Osteoblast (primary cell): ENCODE measurements at regions not wholly inside any gene's neighbourhood (a gene's known extent, or its start where the extent isn't known, plus 50 kb on each side); places are given as distances from the start of the nearest gene placed in this dataset.
"Not testable (repeated sequence)": the region's sequence is repeated elsewhere in the genome, so short reads cannot be mapped to it uniquely, and the experiment has no call there.

Source experiments
- DNase-seq: peaks from one replicate; pipeline ENCODE4 v3.0.0; 2011; ENCODE audit warnings: low spot score, mixed read lengths; ENCODE audit not compliant: insufficient read length; ENCODE audit errors: missing footprints
- H2AFZ ChIP-seq: 2 replicates; pipeline ENCODE4 v1.6.0; 2011; ENCODE audit warnings: mild to moderate bottlenecking, low read length
- H3K27ac ChIP-seq: 2 replicates; pipeline ENCODE4 v1.5.1; 2011; ENCODE audit warnings: mild to moderate bottlenecking, low read depth, low read length, moderate library complexity
- H3K27me3 ChIP-seq: 2 replicates; pipeline ENCODE4 v1.6.0; 2012; ENCODE audit warnings: mild to moderate bottlenecking, control low read depth, inconsistent platforms, low read length, moderate library complexity; ENCODE audit not compliant: insufficient read depth
- H3K36me3 ChIP-seq: 2 replicates; pipeline ENCODE4 v1.5.1; 2011; ENCODE audit warnings: mild to moderate bottlenecking, low read length, control low read depth, moderate library complexity; ENCODE audit not compliant: insufficient read depth
- H3K4me1 ChIP-seq: 2 replicates; pipeline ENCODE4 v1.5.1; 2011; ENCODE audit warnings: mild to moderate bottlenecking, low read length, control low read depth, moderate library complexity; ENCODE audit not compliant: insufficient read depth
- H3K4me2 ChIP-seq: 2 replicates; pipeline ENCODE4 v1.6.0; 2011; ENCODE audit warnings: mild to moderate bottlenecking, low read length; ENCODE audit not compliant: insufficient read depth
- H3K4me3 ChIP-seq: fragments of 200-600 bp; sonication (generic); 3 replicates; pipeline ENCODE4 v1.5.1; 2012; ENCODE audit warnings: mild to moderate bottlenecking, low read length, inconsistent platforms; ENCODE audit not compliant: insufficient read depth
- H3K79me2 ChIP-seq: 2 replicates; pipeline ENCODE4 v1.6.0; 2012; ENCODE audit warnings: mild to moderate bottlenecking, low read length, control low read depth, inconsistent platforms; ENCODE audit not compliant: insufficient read depth
- H3K9me3 ChIP-seq: 2 replicates; pipeline ENCODE4 v1.5.1; 2011; ENCODE audit warnings: low read depth, low read length, control low read depth
- H4K20me1 ChIP-seq: 2 replicates; pipeline ENCODE4 v1.6.0; 2012; ENCODE audit warnings: mild to moderate bottlenecking, low read length, control low read depth; ENCODE audit not compliant: insufficient read depth
- CTCF ChIP-seq: IDR thresholded peaks from 2 replicates; pipeline ENCODE4 v1.5.1; 2011; ENCODE audit warnings: mild to moderate bottlenecking, low read depth, low read length, moderate library complexity; ENCODE audit errors: extremely low read depth

- no peaks in the 10 kb centered on the region for H3K4me1 ChIP-seq
- DNase-seq, result no peak
Measured at GRCh38 chr2:209141142-209141541, 282.7 kb upstream of the MAP2 start.

DNA sequence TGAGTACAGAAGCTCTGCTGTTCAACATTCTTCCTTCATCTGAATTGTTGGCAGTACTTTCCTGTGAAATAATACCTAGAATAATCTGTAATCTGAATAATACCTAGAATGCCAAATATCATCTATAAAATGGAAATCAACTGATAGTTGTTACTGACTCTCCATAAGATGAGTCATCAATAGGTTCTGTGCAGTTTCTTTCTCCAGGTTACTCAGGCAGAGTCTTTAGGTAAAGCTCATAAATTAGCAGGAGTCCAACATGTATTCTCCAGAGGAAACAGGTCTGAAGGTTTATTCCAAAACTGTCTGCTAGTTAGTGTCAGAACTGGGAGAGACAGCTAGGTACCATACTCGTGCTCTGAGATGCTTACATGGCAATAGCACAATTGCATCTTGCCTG is 282.0 kb upstream of the MAP2 start:
- H3K4me3 ChIP-seq, result no peak overlapping the region
- H3K27ac ChIP-seq, result no peak overlapping the region
- no peak for DNase-seq
- no peak overlapping the region for H3K4me2 ChIP-seq
- no peaks in the 10 kb centered on the region for H3K9me3 ChIP-seq
- H3K27me3 ChIP-seq, result no peaks in the 10 kb centered on the region
- H3K4me1 ChIP-seq, result no peaks in the 10 kb centered on the region
- H4K20me1 ChIP-seq, result no peaks in the 10 kb centered on the region
- no peaks in the 10 kb centered on the region for H3K36me3 ChIP-seq
- H3K79me2 ChIP-seq, result no peaks in the 10 kb centered on the region
- no peak for TF ChIP-seq CTCF
- H2AFZ ChIP-seq, result no peak overlapping the region

More at GRCh38 chr2:209141142-209141541, 282.7 kb upstream of the MAP2 start:
- Histone ChIP-seq H3K9me3 (no peaks in the 10 kb centered on the region), H3K4me2 (no peak overlapping the region), H3K27me3 (no peaks in the 10 kb centered on the region), H3K4me3 (no peak overlapping the region), H2AFZ (no peak overlapping the region), H3K36me3 (no peaks in the 10 kb centered on the region), H3K27ac (no peak overlapping the region), H4K20me1 (no peaks in the 10 kb centered on the region), H3K79me2 (no peaks in the 10 kb centered on the region)
- no peak for TF ChIP-seq CTCF

DNA sequence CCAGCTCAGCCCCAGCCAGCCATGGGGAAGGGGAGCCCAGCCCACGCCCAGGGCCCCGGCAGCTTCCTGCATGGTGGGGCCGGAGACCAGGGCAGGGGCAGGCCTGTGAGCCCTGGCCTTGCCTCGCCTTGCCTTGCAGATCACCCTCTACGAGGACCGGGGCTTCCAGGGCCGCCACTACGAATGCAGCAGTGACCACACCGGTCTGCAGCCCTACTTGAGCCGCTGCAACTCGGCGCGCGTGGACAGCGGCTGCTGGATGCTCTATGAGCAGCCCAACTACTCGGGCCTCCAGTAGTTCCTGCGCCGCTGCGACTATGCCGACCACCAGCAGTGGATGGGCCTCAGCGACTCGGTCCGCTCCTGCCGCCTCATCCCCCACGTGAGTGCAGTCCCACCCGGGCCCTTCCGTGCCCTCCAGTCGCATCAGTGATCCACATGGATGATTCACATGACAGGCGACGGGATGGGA is 278.6 kb upstream of the MAP2 start:
- H3K9me3 ChIP-seq, H3K79me2 ChIP-seq, DNase-seq, H3K36me3 ChIP-seq, H2AFZ ChIP-seq, H3K27ac ChIP-seq, H3K4me1 ChIP-seq, H3K4me3 ChIP-seq, H3K4me2 ChIP-seq, H4K20me1 ChIP-seq, H3K27me3 ChIP-seq: not testable (repeated sequence)

DNA sequence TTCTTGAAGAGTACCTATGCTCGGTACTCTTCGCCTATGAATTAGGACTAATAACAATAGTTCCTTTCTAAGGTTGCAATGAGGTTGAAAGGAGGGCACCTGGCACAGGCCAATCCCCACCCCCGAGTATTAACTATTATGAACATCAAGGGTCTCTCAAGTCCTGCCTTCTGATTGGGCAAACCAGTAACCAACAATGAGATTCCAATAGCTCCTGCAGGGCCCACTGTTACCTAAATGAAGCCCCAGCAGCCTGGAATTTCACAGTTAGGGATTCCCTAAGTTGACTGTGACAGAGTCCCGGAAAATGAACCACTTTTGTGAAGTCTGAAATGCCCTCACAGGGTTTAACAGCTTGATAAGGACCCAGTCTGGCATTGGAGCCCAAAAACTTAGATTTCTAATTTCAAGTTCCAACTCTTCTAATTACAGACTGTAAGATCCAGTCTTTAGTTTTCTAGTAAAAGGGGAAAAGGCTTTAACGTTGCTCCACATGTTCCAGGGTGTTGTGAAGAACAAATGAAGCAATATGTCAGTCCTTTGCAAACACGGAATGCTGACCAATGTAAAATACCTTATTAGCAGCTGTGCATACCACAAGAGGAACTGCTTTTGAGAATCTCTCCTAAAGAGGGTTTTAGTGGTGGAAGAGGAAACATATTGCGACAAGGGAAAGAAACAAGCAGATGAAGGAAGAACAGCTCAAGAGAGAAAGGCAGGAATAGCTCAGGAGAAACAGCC is 277.7 kb upstream of the MAP2 start:
- no peak for DNase-seq
- H3K9me3 ChIP-seq, result no peaks in the 10 kb centered on the region
- no peak overlapping the region for H3K4me2 ChIP-seq
- H2AFZ ChIP-seq, result no peak overlapping the region
- H3K4me1 ChIP-seq, result no peaks in the 10 kb centered on the region
- TF ChIP-seq CTCF, result no peak
- no peaks in the 10 kb centered on the region for H3K27me3 ChIP-seq
- H3K36me3 ChIP-seq, result no peaks in the 10 kb centered on the region
- H3K79me2 ChIP-seq, result no peaks in the 10 kb centered on the region
- H3K27ac ChIP-seq, result no peak overlapping the region
- no peaks in the 10 kb centered on the region for H4K20me1 ChIP-seq
- H3K4me3 ChIP-seq, result no peak overlapping the region
